ENCODE measurements at regions not wholly inside any gene's neighbourhood (a gene's known extent, or its start where the extent isn't known, plus 50 kb on each side); places are given as distances from the start of the nearest gene placed in this dataset.
A peak's percentile ranks its signal among the peaks of the same experiment; 100 is the strongest.
"Not testable (repeated sequence)": the region's sequence is repeated elsewhere in the genome, so short reads cannot be mapped to it uniquely, and the experiment has no call there.

GRCh38 chr2:133843551-133843950 is 275.3 kb upstream of the NCKAP5 start:
- no peak for DNase-seq

- DNase-seq, result peak; percentile 58
Measured at GRCh38 chr2:133844214-133844892, 276.1 kb upstream of the NCKAP5 start.

GRCh38 chr2:133846476-133846875 is 278.2 kb upstream of the NCKAP5 start:
- DNase-seq, result no peak

GRCh38 chr2:133847591-133847990 is 279.3 kb upstream of the NCKAP5 start:
- DNase-seq, result no peak

- DNase-seq, result no peak
Measured at GRCh38 chr2:133848111-133848649, 279.9 kb upstream of the NCKAP5 start.

- DNase-seq, result no peak
Measured at GRCh38 chr2:133849341-133849740, 281.1 kb upstream of the NCKAP5 start.

- DNase-seq, result no peak
Measured at GRCh38 chr2:133854603-133855200, 286.4 kb upstream of the NCKAP5 start.

GRCh38 chr2:133855526-133855925 is 287.3 kb upstream of the NCKAP5 start:
- DNase-seq, result no peak

GRCh38 chr2:133856678-133857077 is 288.4 kb upstream of the NCKAP5 start:
- no peak for DNase-seq

- DNase-seq, result no peak
Measured at GRCh38 chr2:133859578-133859977, 291.3 kb upstream of the NCKAP5 start.

GRCh38 chr2:133862400-133862977 is 294.2 kb upstream of the NCKAP5 start:
- no peak for DNase-seq

- DNase-seq, result no peak
Measured at GRCh38 chr2:133863106-133863800, 295.0 kb upstream of the NCKAP5 start.

GRCh38 chr2:133865141-133865540 is 296.9 kb upstream of the NCKAP5 start:
- no peak for DNase-seq

GRCh38 chr2:133867166-133867565 is 298.9 kb upstream of the NCKAP5 start:
- no peak for DNase-seq

GRCh38 chr2:133871545-133872209 is 303.4 kb upstream of the NCKAP5 start:
- no peak for DNase-seq

GRCh38 chr2:133878326-133878725 is 310.1 kb upstream of the NCKAP5 start:
- no peak for DNase-seq

- DNase-seq, result no peak
Measured at GRCh38 chr2:133879703-133880102, 311.4 kb upstream of the NCKAP5 start.

- not testable (repeated sequence) for DNase-seq
Measured at GRCh38 chr2:133882159-133882558, 313.9 kb upstream of the NCKAP5 start.

- DNase-seq, result no peak
Measured at GRCh38 chr2:133884739-133885381, 316.6 kb upstream of the NCKAP5 start.

GRCh38 chr2:133885847-133886246 is 317.6 kb upstream of the NCKAP5 start:
- DNase-seq, result no peak

- DNase-seq, result peak; percentile 53
Measured at GRCh38 chr2:133886735-133887675, 318.7 kb upstream of the NCKAP5 start.

Data from CD4-positive, alpha-beta T cell treated with Interleukin-6 for 4 hours (primary cell).